ENCODE measurements at regions not wholly inside any gene's neighbourhood (a gene's known extent, or its start where the extent isn't known, plus 50 kb on each side); places are given as distances from the start of the nearest gene placed in this dataset.

DNA sequence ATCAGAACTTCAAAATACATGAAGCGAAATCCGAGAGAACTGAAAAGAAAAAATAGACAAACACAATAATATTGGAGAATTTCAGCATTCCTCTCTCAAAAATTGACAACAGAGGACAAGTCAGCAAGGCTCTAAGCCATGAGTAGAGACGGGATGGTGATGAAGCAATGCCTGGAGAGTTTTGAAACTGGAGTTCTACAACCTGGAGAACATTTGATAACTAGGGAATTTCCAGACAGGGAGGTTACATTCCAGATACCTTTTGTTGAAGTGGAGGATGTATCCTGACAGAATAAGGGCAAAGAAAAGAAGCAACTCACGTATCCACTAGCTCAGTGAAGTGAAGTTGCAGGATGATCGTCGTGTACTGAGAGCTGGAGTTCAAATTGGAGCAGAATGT is 291.4 kb downstream of the CTTN start:
- H4K91ac ChIP-seq (ENCODE audit: insufficient read length, low read depth, low read length), result no peak overlapping the region
- no peak overlapping the region for H3T11ph ChIP-seq (ENCODE audit: low read length)
- no peak overlapping the region for H2AFZ ChIP-seq (ENCODE audit: low read length)
- H3K18ac ChIP-seq (ENCODE audit: insufficient read length, low read depth, low read length), result no peak overlapping the region
- H2BK15ac ChIP-seq (ENCODE audit: low read depth, low read length), result no peak overlapping the region
- H3K4me2 ChIP-seq (ENCODE audit: insufficient read depth, insufficient read length, low read length), result no peak overlapping the region
- H3K36me3 Mint-ChIP-seq (ENCODE audit: insufficient read depth in 1 of 3, low read depth in 3 of 3), result peaks cover 0 to 16% (median 6%) of the 10 kb centered on the region in 3 experiments; a peak in 6 of 7 replicates
- no peak overlapping the region for H3K4ac ChIP-seq (ENCODE audit: low read depth, low read length)
- no peak overlapping the region for H3K56ac ChIP-seq (ENCODE audit: insufficient read length, low read depth, low read length)
- H4K8ac ChIP-seq (replicated peaks; ENCODE audit: insufficient read length, low read depth, low read length), result no peak overlapping the region
- no peak overlapping the region for H2BK12ac ChIP-seq (ENCODE audit: insufficient read length, low read depth, low read length)
- H2BK20ac ChIP-seq (ENCODE audit: low read depth, low read length, poor library complexity, severe bottlenecking), result no peak overlapping the region
- no peak overlapping the region for H4K5ac ChIP-seq (ENCODE audit: insufficient read length, low read depth, low read length)
- H3K9ac ChIP-seq (ENCODE audit: extremely low read depth, insufficient read length, low read length), result no peak overlapping the region
- no peak overlapping the region for H3K4me3 Mint-ChIP-seq
- H3K23me2 ChIP-seq (ENCODE audit: insufficient read length, low read depth, low read length, poor library complexity, severe bottlenecking), result no peaks in the 10 kb centered on the region
- H3K14ac ChIP-seq (ENCODE audit: insufficient read depth, low read length), result no peak overlapping the region
- no peak overlapping the region for H2BK5ac ChIP-seq (ENCODE audit: insufficient read length, low read length)
- no peaks in the 10 kb centered on the region for H3K4me1 ChIP-seq (ENCODE audit: insufficient read depth, low read length)
- peaks cover 6 to 9% of the 10 kb centered on the region in 2 experiments for H3K4me1 Mint-ChIP-seq
- no peak for TF ChIP-seq CTCF (conservative IDR thresholded peaks at IDR 0.05)
- H3K79me2 ChIP-seq (ENCODE audit: insufficient read depth, low read length), result no peaks in the 10 kb centered on the region
- WGBS (ENCODE audit: extremely low coverage, insufficient read length, low lambda C conversion rate), result no CpG with 5 or more reads among the region's 6 CpGs
- no peaks in the 10 kb centered on the region for H4K20me1 ChIP-seq (ENCODE audit: control insufficient read depth, insufficient read depth, insufficient read length)
- no peak overlapping the region for H3K27ac Mint-ChIP-seq
- DNase-seq, result no peak
- H3K27me3 ChIP-seq (ENCODE audit: insufficient read depth, low read length), result no peaks in the 10 kb centered on the region
- no peaks in the 10 kb centered on the region for H3K9me3 ChIP-seq (ENCODE audit: control insufficient read depth, low read depth, low read length)
- no peak overlapping the region for H2BK120ac ChIP-seq (ENCODE audit: low read depth, low read length, poor library complexity, severe bottlenecking)
- no peak overlapping the region for H3K27ac ChIP-seq (ENCODE audit: insufficient read length, low read depth, low read length)
- no peak overlapping the region for H2AK5ac ChIP-seq (ENCODE audit: insufficient read length, low read length)
- H3K23ac ChIP-seq (ENCODE audit: insufficient read length, low read depth, low read length), result no peak overlapping the region
- peaks cover 6% of the 10 kb centered on the region for H3K27me3 Mint-ChIP-seq (ENCODE audit: low read depth)
- peaks cover 0 to 11% of the 10 kb centered on the region in 2 experiments; a peak in 4 of 5 replicates for H3K9me3 Mint-ChIP-seq
- H3K79me1 ChIP-seq (ENCODE audit: insufficient read depth, low read depth, low read length, poor library complexity, severe bottlenecking), result no peaks in the 10 kb centered on the region
